ENCODE measurements at regions not wholly inside any gene's neighbourhood (a gene's known extent, or its start where the extent isn't known, plus 50 kb on each side); places are given as distances from the start of the nearest gene placed in this dataset.

DNA sequence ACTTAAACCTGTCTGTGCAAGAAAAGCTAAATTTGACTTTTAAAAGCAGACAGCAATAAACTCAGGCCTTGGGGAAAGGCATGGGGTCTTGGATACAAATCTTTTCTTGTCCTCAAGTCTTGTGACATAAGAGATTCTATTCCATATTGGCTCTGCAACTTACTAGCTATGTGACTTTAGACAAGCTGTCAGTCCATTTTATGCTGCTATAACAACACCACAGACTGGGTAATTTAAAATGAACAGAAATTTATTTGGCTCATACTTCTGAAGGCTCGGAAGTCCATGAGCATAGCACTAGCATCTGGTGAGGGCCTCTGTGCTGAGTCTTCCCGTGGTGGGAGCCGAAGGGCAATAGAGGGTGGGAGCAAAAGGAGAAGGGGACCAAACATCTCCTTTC is 246.0 kb upstream of the MOCS1 start:
- no peak for DNase-seq (ENCODE audit: low read depth)
- H3K4me3 ChIP-seq (ENCODE audit: low read depth, low read length) = no peak overlapping the region
- TF ChIP-seq, protein P1, sequence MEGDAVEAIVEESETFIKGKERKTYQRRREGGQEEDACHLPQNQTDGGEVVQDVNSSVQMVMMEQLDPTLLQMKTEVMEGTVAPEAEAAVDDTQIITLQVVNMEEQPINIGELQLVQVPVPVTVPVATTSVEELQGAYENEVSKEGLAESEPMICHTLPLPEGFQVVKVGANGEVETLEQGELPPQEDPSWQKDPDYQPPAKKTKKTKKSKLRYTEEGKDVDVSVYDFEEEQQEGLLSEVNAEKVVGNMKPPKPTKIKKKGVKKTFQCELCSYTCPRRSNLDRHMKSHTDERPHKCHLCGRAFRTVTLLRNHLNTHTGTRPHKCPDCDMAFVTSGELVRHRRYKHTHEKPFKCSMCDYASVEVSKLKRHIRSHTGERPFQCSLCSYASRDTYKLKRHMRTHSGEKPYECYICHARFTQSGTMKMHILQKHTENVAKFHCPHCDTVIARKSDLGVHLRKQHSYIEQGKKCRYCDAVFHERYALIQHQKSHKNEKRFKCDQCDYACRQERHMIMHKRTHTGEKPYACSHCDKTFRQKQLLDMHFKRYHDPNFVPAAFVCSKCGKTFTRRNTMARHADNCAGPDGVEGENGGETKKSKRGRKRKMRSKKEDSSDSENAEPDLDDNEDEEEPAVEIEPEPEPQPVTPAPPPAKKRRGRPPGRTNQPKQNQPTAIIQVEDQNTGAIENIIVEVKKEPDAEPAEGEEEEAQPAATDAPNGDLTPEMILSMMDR (IDR thresholded peaks at IDR 0.05; ENCODE audit: low read depth, low read length) = no peak
- TF ChIP-seq, protein P2, sequence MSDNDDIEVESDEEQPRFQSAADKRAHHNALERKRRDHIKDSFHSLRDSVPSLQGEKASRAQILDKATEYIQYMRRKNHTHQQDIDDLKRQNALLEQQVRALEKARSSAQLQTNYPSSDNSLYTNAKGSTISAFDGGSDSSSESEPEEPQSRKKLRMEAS (IDR thresholded peaks at IDR 0.05; ENCODE audit: low read depth, low read length) = no peak
- TF ChIP-seq POLR2A (IDR thresholded peaks at IDR 0.05; ENCODE audit: extremely low read depth, insufficient read length) (no peak), MYC (IDR thresholded peaks at IDR 0.05; ENCODE audit: low read depth, low read length) (no peak)

DNA sequence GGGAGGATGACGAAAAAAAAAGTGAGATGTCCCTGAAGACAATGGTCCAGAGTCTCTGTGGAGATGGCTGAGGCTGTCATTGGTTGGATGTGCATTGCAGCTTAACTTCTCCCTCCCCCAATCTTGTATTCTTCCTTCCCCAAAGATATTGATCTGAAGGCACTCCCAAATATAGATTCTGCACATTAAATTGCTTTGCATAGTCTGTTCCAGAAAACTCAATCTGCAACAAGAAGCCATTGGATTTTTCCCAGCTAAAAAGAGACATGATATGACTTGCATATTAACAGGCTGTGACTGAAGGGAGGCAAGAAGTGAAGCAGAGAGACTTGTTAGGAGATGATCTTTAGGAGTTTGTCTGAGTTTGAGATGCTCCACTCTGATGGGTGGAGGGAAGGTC is 245.2 kb upstream of the MOCS1 start:
- DNase-seq (ENCODE audit: low read depth) = no peak
- H3K4me3 ChIP-seq (ENCODE audit: low read depth, low read length) = no peak overlapping the region

DNA sequence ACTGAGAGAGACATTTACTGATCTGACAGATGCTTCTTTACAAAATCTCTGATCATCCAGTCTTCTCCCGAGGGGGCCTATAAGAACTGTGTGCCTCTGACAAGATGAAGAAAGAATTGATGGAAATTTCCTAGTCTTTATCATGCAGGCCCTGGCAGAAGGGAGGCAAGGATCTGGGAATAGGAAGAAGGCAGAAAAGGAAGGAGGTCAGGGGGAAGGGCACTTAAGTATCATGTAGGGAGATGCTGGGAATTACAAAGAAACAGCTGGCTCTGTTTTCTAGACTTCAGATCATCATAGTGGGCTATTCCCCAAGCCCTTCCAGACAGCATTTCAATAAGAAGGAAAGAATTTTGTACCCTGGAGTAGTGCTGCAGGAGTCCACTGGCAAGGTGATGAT is 243.3 kb upstream of the MOCS1 start:
- no peak for DNase-seq (ENCODE audit: low read depth)
- TF ChIP-seq, protein P2 (IDR thresholded peaks at IDR 0.05; ENCODE audit: low read depth, low read length) = no peak
- TF ChIP-seq MYC (IDR thresholded peaks at IDR 0.05; ENCODE audit: low read depth, low read length) (no peak), POLR2A (IDR thresholded peaks at IDR 0.05; ENCODE audit: extremely low read depth, insufficient read length) (no peak)
- TF ChIP-seq, protein P1 (IDR thresholded peaks at IDR 0.05; ENCODE audit: low read depth, low read length) = no peak
- no peak overlapping the region for H3K4me3 ChIP-seq (ENCODE audit: low read depth, low read length)

More for the DNA sequence above, 245.2 kb upstream of the MOCS1 start:
- TF ChIP-seq, protein P2 (IDR thresholded peaks at IDR 0.05; ENCODE audit: low read depth, low read length) = no peak
- TF ChIP-seq POLR2A (IDR thresholded peaks at IDR 0.05; ENCODE audit: extremely low read depth, insufficient read length) (no peak), MYC (IDR thresholded peaks at IDR 0.05; ENCODE audit: low read depth, low read length) (no peak)
- TF ChIP-seq, protein P1 (IDR thresholded peaks at IDR 0.05; ENCODE audit: low read depth, low read length) = no peak

DNA sequence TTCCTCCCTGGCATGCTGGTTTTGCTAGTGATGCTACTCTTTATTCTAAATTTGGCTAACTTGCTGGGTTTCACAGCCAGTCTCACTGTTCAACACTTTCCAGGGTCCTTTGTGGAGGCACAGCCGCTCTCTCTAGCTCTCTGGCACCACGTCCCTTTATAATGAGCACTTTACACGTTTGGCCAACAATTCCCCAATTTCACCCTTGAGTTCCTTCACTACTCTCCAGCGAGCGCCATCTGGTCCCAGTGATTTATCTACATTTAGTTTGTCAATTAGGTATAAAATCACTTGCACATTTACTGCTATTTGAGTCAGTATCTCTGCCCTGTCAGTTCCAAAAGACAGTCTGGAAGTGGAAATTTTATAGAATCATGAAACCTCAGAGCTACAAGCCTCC is 241.9 kb upstream of the MOCS1 start:
- DNase-seq (ENCODE audit: low read depth) = no peak
- H3K4me3 ChIP-seq (ENCODE audit: low read depth, low read length) = no peak overlapping the region
- TF ChIP-seq MYC (IDR thresholded peaks at IDR 0.05; ENCODE audit: low read depth, low read length) (no peak), POLR2A (IDR thresholded peaks at IDR 0.05; ENCODE audit: extremely low read depth, insufficient read length) (no peak)
- TF ChIP-seq, protein P2 (IDR thresholded peaks at IDR 0.05; ENCODE audit: low read depth, low read length) = no peak
- TF ChIP-seq, protein P1 (IDR thresholded peaks at IDR 0.05; ENCODE audit: low read depth, low read length) = no peak

DNA sequence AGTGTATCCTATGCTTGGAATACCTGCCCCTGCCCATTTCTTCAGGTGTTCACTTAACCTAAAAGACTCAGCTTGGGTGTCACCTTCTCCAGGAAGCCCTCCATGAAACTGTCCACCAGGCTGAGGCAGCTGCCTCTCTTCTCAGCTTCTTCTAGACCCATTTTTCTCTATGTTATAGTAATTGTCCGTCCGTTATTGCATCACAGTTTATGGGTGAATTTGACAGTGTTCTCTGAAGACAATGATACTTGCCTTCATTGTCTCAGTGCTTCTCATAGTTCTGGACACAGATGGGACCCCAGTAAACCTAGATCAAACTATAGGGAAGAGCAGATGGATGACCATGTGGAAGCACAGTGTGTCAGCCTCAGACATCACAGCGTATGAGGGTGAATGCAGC is 238.0 kb upstream of the MOCS1 start:
- TF ChIP-seq, protein P1 (IDR thresholded peaks at IDR 0.05; ENCODE audit: low read depth, low read length) = no peak
- no peak for TF ChIP-seq POLR2A (IDR thresholded peaks at IDR 0.05; ENCODE audit: extremely low read depth, insufficient read length)
- TF ChIP-seq MYC (IDR thresholded peaks at IDR 0.05; ENCODE audit: low read depth, low read length) = no peak
- TF ChIP-seq, protein P2 (IDR thresholded peaks at IDR 0.05; ENCODE audit: low read depth, low read length) = no peak
- no peak for DNase-seq (ENCODE audit: low read depth)
- H3K4me3 ChIP-seq (ENCODE audit: low read depth, low read length) = no peak overlapping the region

DNA sequence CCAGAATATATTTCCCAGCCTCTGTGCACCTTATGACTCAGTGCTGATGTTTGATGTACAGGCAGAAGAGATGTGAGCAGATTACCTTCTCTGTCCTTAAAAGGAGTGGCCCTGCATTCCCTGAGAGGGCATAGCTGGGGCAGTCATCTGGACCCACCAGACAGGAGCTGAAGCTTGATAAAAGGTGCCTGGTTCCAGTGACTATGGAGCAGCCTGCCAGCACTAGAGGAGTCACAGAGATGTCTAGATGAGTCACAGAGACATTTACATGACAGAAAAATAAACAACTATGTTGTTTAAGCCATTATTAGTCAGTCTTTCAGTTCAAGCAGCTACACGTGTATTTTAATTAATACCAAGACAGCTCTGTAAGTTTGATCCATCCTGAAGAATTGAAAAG is 237.1 kb upstream of the MOCS1 start:
- TF ChIP-seq, protein P2 (IDR thresholded peaks at IDR 0.05; ENCODE audit: low read depth, low read length) = no peak
- TF ChIP-seq POLR2A (IDR thresholded peaks at IDR 0.05; ENCODE audit: extremely low read depth, insufficient read length) (no peak), MYC (IDR thresholded peaks at IDR 0.05; ENCODE audit: low read depth, low read length) (no peak)
- TF ChIP-seq, protein P1 (IDR thresholded peaks at IDR 0.05; ENCODE audit: low read depth, low read length) = no peak
- H3K4me3 ChIP-seq (ENCODE audit: low read depth, low read length) = no peak overlapping the region
- DNase-seq (ENCODE audit: low read depth) = no peak

Measured in NB4 (cell line).